ENCODE measurements at regions not wholly inside any gene's neighbourhood (a gene's known extent, or its start where the extent isn't known, plus 50 kb on each side); places are given as distances from the start of the nearest gene placed in this dataset.

GRCh38 chr17:72338847-72339790 is 218.3 kb downstream of the SOX9 start:
- peak overlapping the region; percentile 46 for H3K9ac ChIP-seq (ENCODE audit: low read length)
- H3K36me3 ChIP-seq (ENCODE audit: low read depth, low read length), result no peaks in the 10 kb centered on the region
- H3K4me1 ChIP-seq (ENCODE audit: insufficient read depth, low read length), result peaks cover 26% of the 10 kb centered on the region
- peak overlapping the region; percentile 52 for H2AFZ ChIP-seq (ENCODE audit: low read length)
- ATAC-seq (peak; percentile 93), DNase-seq (peak; percentile 97)
- ChIA-PET CTCF (interaction anchor here (0.6 to 1.0 kb wide), 3 partner anchors 200 to 218 kb away, joined by 3 read pairs; partner anchors contain the start of gene SOX9), POLR2A (ENCODE audit: unreplicated experiment) (interaction anchor here (1.3 to 1.5 kb wide), 2 partner anchors 127 to 218 kb away, joined by 7 to 8 read pairs; partner anchors contain the start of gene SOX9)
- intact Hi-C loops (cut with micrococcal nuclease), result loop anchor here (1.0 to 2.0 kb wide), 4 partner anchors 56 to 212 kb away; no protein-coding TSS in a partner anchor
- TSS peak; percentile 78 for BruUV-seq (replicated peaks)
- peak overlapping the region; percentile 22; the same call in 1 of the 2 replicates for H3K4me3 ChIP-seq (ENCODE audit: low read length)
- no peaks in the 10 kb centered on the region for H3K9me3 ChIP-seq (ENCODE audit: low read length)
- no peaks in the 10 kb centered on the region for H3K9me2 ChIP-seq (replicated peaks; ENCODE audit: low read length)
- H3K79me2 ChIP-seq (ENCODE audit: low read length), result no peaks in the 10 kb centered on the region
- H4K20me1 ChIP-seq (ENCODE audit: low read length), result no peaks in the 10 kb centered on the region
- TF ChIP-seq EZH2 (IDR thresholded peaks at IDR 0.05; ENCODE audit: low read length, unreplicated experiment) (no peak), CTCF (conservative IDR thresholded peaks at IDR 0.05; ENCODE audit: low read depth, low read length) (no peak)
- peak overlapping the region; percentile 54 for H3K4me2 ChIP-seq (ENCODE audit: low read length)
- no peaks in the 10 kb centered on the region for H3K27me3 ChIP-seq (ENCODE audit: low read length)
- no peaks in the 10 kb centered on the region for H3F3A ChIP-seq (ENCODE audit: low read length, unreplicated experiment)
- peak overlapping the region; percentile 84 for H3K27ac ChIP-seq (ENCODE audit: low read length)

- no TSS peak for BruUV-seq (replicated peaks)
- intact Hi-C loops (cut with micrococcal nuclease), result no loop called here
- no peak overlapping the region for H3K27ac ChIP-seq (ENCODE audit: low read length)
- no peak for ATAC-seq
- no peaks in the 10 kb centered on the region for H3K9me2 ChIP-seq (replicated peaks; ENCODE audit: low read length)
- ChIA-PET CTCF (interaction anchor here (1.0 kb wide), 1 partner anchor 867 kb away, joined by 3 read pairs; no protein-coding TSS in a partner anchor), POLR2A (ENCODE audit: unreplicated experiment) (interaction anchor here (0.6 kb wide), 1 partner anchor 125 kb away, joined by 3 read pairs; no protein-coding TSS in a partner anchor)
- H3K27me3 ChIP-seq (ENCODE audit: low read length), result no peaks in the 10 kb centered on the region
- no peaks in the 10 kb centered on the region for H4K20me1 ChIP-seq (ENCODE audit: low read length)
- H3K4me3 ChIP-seq (ENCODE audit: low read length), result no peak overlapping the region
- no peaks in the 10 kb centered on the region for H3K9me3 ChIP-seq (ENCODE audit: low read length)
- no peak for TF ChIP-seq EZH2phosphoT487 (IDR thresholded peaks at IDR 0.05; ENCODE audit: borderline replicate concordance, low read length)
- no peak overlapping the region for H3K9ac ChIP-seq (ENCODE audit: low read length)
- H3K79me2 ChIP-seq (ENCODE audit: low read length), result no peaks in the 10 kb centered on the region
- no peak for DNase-seq
- H3K4me2 ChIP-seq (ENCODE audit: low read length), result no peak overlapping the region
- H3K36me3 ChIP-seq (ENCODE audit: low read depth, low read length), result no peaks in the 10 kb centered on the region
- no peak overlapping the region for H2AFZ ChIP-seq (ENCODE audit: low read length)
- H3F3A ChIP-seq (ENCODE audit: low read length, unreplicated experiment), result no peaks in the 10 kb centered on the region
- peaks cover 26% of the 10 kb centered on the region for H3K4me1 ChIP-seq (ENCODE audit: insufficient read depth, low read length)
Measured at GRCh38 chr17:72340836-72341235, 220.0 kb downstream of the SOX9 start.

- no TSS peak for BruUV-seq (replicated peaks)
- H3F3A ChIP-seq (ENCODE audit: low read length, unreplicated experiment), result no peaks in the 10 kb centered on the region
- POLR2A ChIA-PET (ENCODE audit: unreplicated experiment), result interaction anchor here (0.7 kb wide), 1 partner anchor 220 kb away, joined by 4 read pairs; no protein-coding TSS in a partner anchor
- no peaks in the 10 kb centered on the region for H3K36me3 ChIP-seq (ENCODE audit: low read depth, low read length)
- ATAC-seq, result no peak
- H3K9ac ChIP-seq (ENCODE audit: low read length), result no peak overlapping the region
- no peak overlapping the region for H3K4me3 ChIP-seq (ENCODE audit: low read length)
- intact Hi-C loops (cut with micrococcal nuclease), result no loop called here
- H3K79me2 ChIP-seq (ENCODE audit: low read length), result no peaks in the 10 kb centered on the region
- H2AFZ ChIP-seq (ENCODE audit: low read length), result no peak overlapping the region
- peaks cover 26% of the 10 kb centered on the region for H3K4me1 ChIP-seq (ENCODE audit: insufficient read depth, low read length)
- H4K20me1 ChIP-seq (ENCODE audit: low read length), result no peaks in the 10 kb centered on the region
- TF ChIP-seq CTCF (conservative IDR thresholded peaks at IDR 0.05; ENCODE audit: low read depth, low read length), result no peak
- TF ChIP-seq EZH2 (IDR thresholded peaks at IDR 0.05; ENCODE audit: low read length, unreplicated experiment), result no peak
- TF ChIP-seq EZH2phosphoT487 (IDR thresholded peaks at IDR 0.05; ENCODE audit: borderline replicate concordance, low read length), result no peak
- H3K9me2 ChIP-seq (replicated peaks; ENCODE audit: low read length), result no peaks in the 10 kb centered on the region
- DNase-seq, result no peak
- H3K4me2 ChIP-seq (ENCODE audit: low read length), result no peak overlapping the region
- no peaks in the 10 kb centered on the region for H3K27me3 ChIP-seq (ENCODE audit: low read length)
- CTCF ChIA-PET, result no interaction called here
- H3K27ac ChIP-seq (ENCODE audit: low read length), result no peak overlapping the region
- no peaks in the 10 kb centered on the region for H3K9me3 ChIP-seq (ENCODE audit: low read length)
Measured at GRCh38 chr17:72342061-72342460, 221.2 kb downstream of the SOX9 start.

Data from PC-3 (cell line).